ENCODE measurements at regions not wholly inside any gene's neighbourhood (a gene's known extent, or its start where the extent isn't known, plus 50 kb on each side); places are given as distances from the start of the nearest gene placed in this dataset.
A peak's percentile ranks its signal among the peaks of the same experiment; 100 is the strongest.

GRCh38 chr3:130259166-130259874, 86.2 kb upstream of the COL6A5 start:
- DNase-seq (ENCODE audit: low read depth, low spot score): no peak

- DNase-seq (ENCODE audit: low read depth, low spot score): peak; percentile 13
Measured at GRCh38 chr3:130260918-130261317, 84.6 kb upstream of the COL6A5 start.

- DNase-seq (ENCODE audit: low read depth, low spot score): no peak
Measured at GRCh38 chr3:130263708-130264107, 81.8 kb upstream of the COL6A5 start.

- no peak for DNase-seq (ENCODE audit: low read depth, low spot score)
Measured at GRCh38 chr3:130266817-130267216, 78.7 kb upstream of the COL6A5 start.

GRCh38 chr3:130276203-130276803, 69.2 kb upstream of the COL6A5 start:
- peak; percentile 41 for DNase-seq (ENCODE audit: low read depth, low spot score)

GRCh38 chr3:130288670-130289069, 56.8 kb upstream of the COL6A5 start:
- no peak for DNase-seq (ENCODE audit: low read depth, low spot score)

- DNase-seq (ENCODE audit: low read depth, low spot score): no peak
Measured at GRCh38 chr3:130291148-130291547, 54.3 kb upstream of the COL6A5 start.

GRCh38 chr3:130293247-130293646, 52.2 kb upstream of the COL6A5 start:
- DNase-seq (ENCODE audit: low read depth, low spot score): no peak
